ENCODE measurements at regions not wholly inside any gene's neighbourhood (a gene's known extent, or its start where the extent isn't known, plus 50 kb on each side); places are given as distances from the start of the nearest gene placed in this dataset.

- TF ChIP-seq EZH2phosphoT487 (IDR thresholded peaks at IDR 0.05; ENCODE audit: borderline replicate concordance, low read length) (no peak), CTCF (IDR thresholded peaks at IDR 0.05; ENCODE audit: low read depth, low read length, poor library complexity, severe bottlenecking) (no peak)
Measured at GRCh38 chr6:165223101-165223500, 86.3 kb downstream of the C6orf118 start.
